B cell (primary cell): ENCODE measurements at regions not wholly inside any gene's neighbourhood (a gene's known extent, or its start where the extent isn't known, plus 50 kb on each side); places are given as distances from the start of the nearest gene placed in this dataset.

Source experiments
- CTCF ChIP-seq: fragments of 200-600 bp; IDR thresholded peaks from one replicate; pipeline ENCODE4 v1.8.0; 2022; ENCODE audit warnings: antibody characterized with exemption, mild to moderate bottlenecking
- EZH2 ChIP-seq: IDR thresholded peaks from 2 replicates; pipeline ENCODE4 v1.6.1; 2012; ENCODE audit warnings: borderline replicate concordance, low read depth, mild to moderate bottlenecking, moderate library complexity, low read length; ENCODE audit not compliant: insufficient read depth, poor library complexity, severe bottlenecking

- TF ChIP-seq CTCF (no peak), EZH2 (no peak)
These were observed 126.1 kb downstream of the SYT10 start for GRCh38 chr12:33313476-33313875.
